Neural crest cell (in vitro differentiated cells): ENCODE measurements at regions not wholly inside any gene's neighbourhood (a gene's known extent, or its start where the extent isn't known, plus 50 kb on each side); places are given as distances from the start of the nearest gene placed in this dataset.
A peak's percentile ranks its signal among the peaks of the same experiment; 100 is the strongest.

Experiments
- DNase-seq: peaks from one replicate; pipeline ENCODE4 v3.0.0; 2021; ENCODE audit warnings: low read depth, mixed read lengths, low spot score
- H3K27ac Mint-ChIP-seq: one replicate; pipeline ENCODE4 v1.8.0; 2021; ENCODE audit warnings: mild to moderate bottlenecking, mixed read lengths; ENCODE audit not compliant: unreplicated experiment
- H3K27me3 Mint-ChIP-seq: 2 replicates; pipeline ENCODE4 v1.8.0; 2021; ENCODE audit warnings: low read depth, mild to moderate bottlenecking, mixed read lengths
- H3K36me3 Mint-ChIP-seq: 2 replicates; pipeline ENCODE4 v1.8.0; 2021; ENCODE audit warnings: low read depth, mild to moderate bottlenecking, mixed read lengths
- H3K4me1 Mint-ChIP-seq: 2 replicates; pipeline ENCODE4 v1.8.0; 2021; ENCODE audit warnings: mixed read lengths
- H3K4me3 Mint-ChIP-seq: one replicate; pipeline ENCODE4 v1.8.0; 2021; ENCODE audit warnings: mild to moderate bottlenecking, mixed read lengths
- H3K9me3 Mint-ChIP-seq: 2 replicates; pipeline ENCODE4 v1.8.0; 2021; ENCODE audit warnings: mixed read lengths
- TF ChIP-seq, protein P1 (sequence below): fragments of 200-600 bp; sonication (generic); conservative IDR thresholded peaks from 2 replicates; pipeline ENCODE4 v1.5.0; 2021; ENCODE audit warnings: antibody characterized with exemption, mild to moderate bottlenecking

DNA sequence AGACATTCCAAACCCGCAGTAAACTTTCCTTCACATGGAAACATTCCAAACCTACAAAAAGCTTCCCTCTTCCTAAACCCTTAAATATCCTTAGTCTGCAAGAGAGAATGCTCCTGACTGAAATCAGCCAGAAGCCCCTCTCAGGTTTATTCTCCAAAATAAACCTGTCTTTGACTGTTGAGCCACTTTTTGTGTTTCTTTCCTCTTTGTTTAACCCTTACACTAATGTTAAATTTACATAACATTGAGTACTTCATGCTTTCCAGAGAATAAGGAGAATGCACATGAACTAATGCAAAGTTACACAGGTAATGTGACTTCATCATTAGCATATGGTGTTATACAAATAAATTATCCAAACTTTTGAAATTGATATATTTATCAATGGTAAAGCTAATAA, 262.6 kb upstream of the PRKCQ start:
- Mint-ChIP-seq H3K27me3 (no peaks in the 10 kb centered on the region), H3K4me1 (peaks cover 6% of the 10 kb centered on the region), H3K9me3 (peaks cover 9% of the 10 kb centered on the region), H3K27ac (no peak overlapping the region), H3K36me3 (peaks cover 2% of the 10 kb centered on the region), H3K4me3 (no peak overlapping the region)
- no peak for DNase-seq
- TF ChIP-seq, protein P1, sequence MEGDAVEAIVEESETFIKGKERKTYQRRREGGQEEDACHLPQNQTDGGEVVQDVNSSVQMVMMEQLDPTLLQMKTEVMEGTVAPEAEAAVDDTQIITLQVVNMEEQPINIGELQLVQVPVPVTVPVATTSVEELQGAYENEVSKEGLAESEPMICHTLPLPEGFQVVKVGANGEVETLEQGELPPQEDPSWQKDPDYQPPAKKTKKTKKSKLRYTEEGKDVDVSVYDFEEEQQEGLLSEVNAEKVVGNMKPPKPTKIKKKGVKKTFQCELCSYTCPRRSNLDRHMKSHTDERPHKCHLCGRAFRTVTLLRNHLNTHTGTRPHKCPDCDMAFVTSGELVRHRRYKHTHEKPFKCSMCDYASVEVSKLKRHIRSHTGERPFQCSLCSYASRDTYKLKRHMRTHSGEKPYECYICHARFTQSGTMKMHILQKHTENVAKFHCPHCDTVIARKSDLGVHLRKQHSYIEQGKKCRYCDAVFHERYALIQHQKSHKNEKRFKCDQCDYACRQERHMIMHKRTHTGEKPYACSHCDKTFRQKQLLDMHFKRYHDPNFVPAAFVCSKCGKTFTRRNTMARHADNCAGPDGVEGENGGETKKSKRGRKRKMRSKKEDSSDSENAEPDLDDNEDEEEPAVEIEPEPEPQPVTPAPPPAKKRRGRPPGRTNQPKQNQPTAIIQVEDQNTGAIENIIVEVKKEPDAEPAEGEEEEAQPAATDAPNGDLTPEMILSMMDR, result no peak

DNA sequence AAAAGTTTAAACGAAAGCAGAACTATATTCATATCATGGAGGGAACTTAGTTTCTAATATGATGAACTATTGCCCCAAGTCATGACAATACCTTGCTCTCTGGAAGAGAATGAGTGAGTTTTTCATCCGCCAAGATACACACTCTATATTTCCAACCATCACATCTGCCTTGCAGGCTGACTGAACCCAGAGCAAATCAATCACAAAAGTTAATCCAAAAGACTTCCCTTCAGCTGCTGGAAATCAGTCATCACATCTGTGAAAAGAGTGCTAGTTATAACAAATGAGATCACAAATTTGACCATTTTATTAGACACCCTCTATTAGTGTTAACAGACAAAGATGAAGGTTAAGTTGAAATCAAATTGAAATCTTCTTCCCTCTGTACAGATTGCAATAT, 261.7 kb upstream of the PRKCQ start:
- Mint-ChIP-seq H3K27ac (no peak overlapping the region), H3K9me3 (peaks cover 9% of the 10 kb centered on the region), H3K4me3 (no peak overlapping the region), H3K27me3 (no peaks in the 10 kb centered on the region), H3K36me3 (peaks cover 2% of the 10 kb centered on the region), H3K4me1 (no peaks in the 10 kb centered on the region)
- TF ChIP-seq, protein P1, result no peak
- no peak for DNase-seq

DNA sequence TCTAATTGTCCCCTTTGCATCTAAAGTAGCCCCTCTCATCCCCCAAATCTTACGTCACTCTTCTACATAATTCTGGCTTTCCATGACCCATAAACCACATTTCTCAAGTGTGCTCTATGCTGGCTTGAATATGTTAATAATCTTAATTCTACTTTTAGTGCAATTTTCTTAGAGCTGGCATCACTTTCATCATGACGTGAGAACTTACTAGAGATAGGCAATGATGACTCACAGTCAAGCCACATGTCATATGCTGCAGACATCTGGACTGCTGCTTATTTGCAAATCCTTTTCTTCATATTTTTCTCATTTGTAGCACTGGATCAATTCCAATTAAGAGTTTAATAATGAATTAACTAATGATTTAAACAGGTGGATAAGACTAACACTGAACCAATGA, 260.7 kb upstream of the PRKCQ start:
- TF ChIP-seq, protein P1, result no peak
- H3K4me1 Mint-ChIP-seq, result no peaks in the 10 kb centered on the region
- DNase-seq, result no peak
- H3K27ac Mint-ChIP-seq, result no peak overlapping the region
- H3K4me3 Mint-ChIP-seq, result no peak overlapping the region
- no peaks in the 10 kb centered on the region for H3K27me3 Mint-ChIP-seq
- peaks cover 9% of the 10 kb centered on the region for H3K9me3 Mint-ChIP-seq
- peaks cover 2% of the 10 kb centered on the region for H3K36me3 Mint-ChIP-seq

DNA sequence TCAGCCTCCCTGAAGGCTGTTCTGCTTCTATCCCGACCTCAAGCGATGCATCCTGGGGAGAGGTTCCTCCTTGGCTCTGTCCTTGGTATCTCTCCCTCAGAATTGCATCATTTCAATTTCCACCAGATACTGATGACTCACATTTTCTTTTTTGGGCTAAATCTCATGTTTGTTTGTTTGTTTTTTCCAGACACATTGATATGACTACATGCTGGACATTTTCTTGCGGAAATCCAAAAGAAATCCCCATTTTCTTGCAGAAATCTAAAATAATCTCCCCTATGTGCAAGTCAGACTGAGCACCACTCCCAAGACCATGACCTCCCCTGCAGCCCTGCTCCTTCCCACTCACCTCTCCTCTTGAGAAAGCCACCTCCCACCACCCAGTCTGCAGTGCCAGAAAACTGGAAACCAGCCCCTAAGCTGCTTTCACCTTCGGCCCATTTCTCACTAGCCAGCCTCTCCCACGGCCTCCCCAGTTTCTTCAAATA, 260.2 kb upstream of the PRKCQ start:
- no peaks in the 10 kb centered on the region for H3K27me3 Mint-ChIP-seq
- H3K4me3 Mint-ChIP-seq, result no peak overlapping the region
- H3K27ac Mint-ChIP-seq, result no peak overlapping the region
- peaks cover 2% of the 10 kb centered on the region for H3K36me3 Mint-ChIP-seq
- peaks cover 9% of the 10 kb centered on the region for H3K9me3 Mint-ChIP-seq
- no peaks in the 10 kb centered on the region for H3K4me1 Mint-ChIP-seq
- DNase-seq, result no peak
- TF ChIP-seq, protein P1, result no peak

DNA sequence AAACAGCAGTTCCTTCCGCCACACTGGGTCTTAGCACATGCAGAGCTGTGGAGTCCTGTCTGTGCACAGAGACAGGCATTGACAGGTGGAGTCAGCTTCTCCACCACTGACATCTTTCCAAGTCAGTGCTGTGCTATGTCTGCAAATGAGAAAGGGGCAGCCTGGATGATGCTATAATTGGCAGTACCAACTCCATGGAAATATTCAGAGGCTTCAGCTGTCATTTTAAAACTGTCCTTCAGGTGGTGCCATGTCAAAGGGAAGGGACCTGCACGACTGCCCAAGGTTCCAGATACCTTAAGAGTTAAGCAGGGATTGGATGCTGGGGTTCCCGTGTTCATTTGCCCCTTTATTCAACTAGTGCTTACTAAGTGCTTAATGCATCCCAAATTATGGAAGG, 258.0 kb upstream of the PRKCQ start:
- no peaks in the 10 kb centered on the region for H3K4me1 Mint-ChIP-seq

More for the DNA sequence above, 258.0 kb upstream of the PRKCQ start:
- DNase-seq, result no peak
- TF ChIP-seq, protein P1, result peak; percentile 39
- no peak overlapping the region for H3K27ac Mint-ChIP-seq
- peaks cover 5% of the 10 kb centered on the region for H3K9me3 Mint-ChIP-seq
- no peaks in the 10 kb centered on the region for H3K36me3 Mint-ChIP-seq
- no peaks in the 10 kb centered on the region for H3K27me3 Mint-ChIP-seq
- H3K4me3 Mint-ChIP-seq, result no peak overlapping the region
